LNCAP (cell line): ENCODE measurements at regions not wholly inside any gene's neighbourhood (a gene's known extent, or its start where the extent isn't known, plus 50 kb on each side); places are given as distances from the start of the nearest gene placed in this dataset.

ENCODE experiments used
- TF ChIP-seq, protein P1 (sequence below): fragments of 450-650 bp; IDR thresholded peaks from 2 replicates; pipeline ENCODE4 v1.5.1; 2017; ENCODE audit warnings: mild to moderate bottlenecking

DNA sequence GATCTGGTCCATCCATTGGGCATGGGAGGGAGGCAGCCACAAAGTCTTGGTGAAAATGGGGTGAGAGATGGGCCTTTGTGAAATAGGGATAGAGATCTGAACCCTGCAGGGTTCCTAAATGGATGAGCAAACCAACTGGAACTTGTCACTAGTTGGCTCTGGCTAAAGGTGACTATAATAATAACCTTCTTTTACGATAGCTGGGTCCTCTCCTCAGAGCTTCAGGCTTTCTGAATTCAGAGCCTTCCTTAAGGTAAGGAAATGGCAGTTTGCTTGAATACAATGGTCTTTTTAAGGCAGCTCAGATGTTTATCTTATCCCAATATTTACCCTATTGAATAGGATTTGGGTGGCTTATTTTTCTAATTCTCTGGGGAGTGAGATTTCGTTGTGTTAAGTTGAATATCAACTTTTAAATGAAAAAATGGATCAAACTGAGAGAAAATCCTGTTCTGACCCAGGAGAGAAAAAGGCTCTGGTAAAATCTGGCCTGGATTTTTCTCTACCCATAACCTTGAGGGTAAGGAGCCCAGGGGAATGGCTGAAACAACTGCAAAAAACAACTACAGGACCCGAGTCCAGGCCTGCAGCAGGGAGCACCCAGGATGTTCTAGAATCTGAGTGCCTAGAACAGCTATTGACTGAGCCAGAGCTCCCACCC, 61.1 kb upstream of the CXCR4 start:
- TF ChIP-seq, protein P1, sequence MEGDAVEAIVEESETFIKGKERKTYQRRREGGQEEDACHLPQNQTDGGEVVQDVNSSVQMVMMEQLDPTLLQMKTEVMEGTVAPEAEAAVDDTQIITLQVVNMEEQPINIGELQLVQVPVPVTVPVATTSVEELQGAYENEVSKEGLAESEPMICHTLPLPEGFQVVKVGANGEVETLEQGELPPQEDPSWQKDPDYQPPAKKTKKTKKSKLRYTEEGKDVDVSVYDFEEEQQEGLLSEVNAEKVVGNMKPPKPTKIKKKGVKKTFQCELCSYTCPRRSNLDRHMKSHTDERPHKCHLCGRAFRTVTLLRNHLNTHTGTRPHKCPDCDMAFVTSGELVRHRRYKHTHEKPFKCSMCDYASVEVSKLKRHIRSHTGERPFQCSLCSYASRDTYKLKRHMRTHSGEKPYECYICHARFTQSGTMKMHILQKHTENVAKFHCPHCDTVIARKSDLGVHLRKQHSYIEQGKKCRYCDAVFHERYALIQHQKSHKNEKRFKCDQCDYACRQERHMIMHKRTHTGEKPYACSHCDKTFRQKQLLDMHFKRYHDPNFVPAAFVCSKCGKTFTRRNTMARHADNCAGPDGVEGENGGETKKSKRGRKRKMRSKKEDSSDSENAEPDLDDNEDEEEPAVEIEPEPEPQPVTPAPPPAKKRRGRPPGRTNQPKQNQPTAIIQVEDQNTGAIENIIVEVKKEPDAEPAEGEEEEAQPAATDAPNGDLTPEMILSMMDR, result no peak

GRCh38 chr2:136175868-136176267, 57.9 kb upstream of the CXCR4 start:
- TF ChIP-seq, protein P1, result no peak

- TF ChIP-seq, protein P1, result no peak
Observed at GRCh38 chr2:136175466-136175865, 57.5 kb upstream of the CXCR4 start.

- TF ChIP-seq, protein P1, result no peak
Observed at GRCh38 chr2:136173126-136173525, 55.2 kb upstream of the CXCR4 start.

DNA sequence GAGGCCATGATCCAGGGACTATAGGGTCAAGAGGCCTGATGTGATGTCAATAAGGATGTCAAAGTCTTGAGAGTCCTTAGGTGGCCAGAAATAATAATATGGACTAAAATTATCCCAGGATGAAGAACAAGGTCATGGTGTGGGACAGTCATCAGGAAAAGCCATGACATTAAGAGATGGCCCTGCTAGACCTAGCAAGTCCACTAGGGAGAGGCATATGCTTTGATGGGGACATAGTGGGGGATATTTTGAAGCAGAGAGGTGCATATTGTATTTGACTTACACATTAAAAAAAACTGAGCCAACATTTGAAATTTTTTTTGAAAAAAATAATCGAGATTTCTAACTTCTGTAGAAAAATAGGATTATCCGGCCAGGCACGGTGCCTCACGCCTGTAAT, 53.3 kb upstream of the CXCR4 start:
- TF ChIP-seq, protein P1, result no peak

DNA sequence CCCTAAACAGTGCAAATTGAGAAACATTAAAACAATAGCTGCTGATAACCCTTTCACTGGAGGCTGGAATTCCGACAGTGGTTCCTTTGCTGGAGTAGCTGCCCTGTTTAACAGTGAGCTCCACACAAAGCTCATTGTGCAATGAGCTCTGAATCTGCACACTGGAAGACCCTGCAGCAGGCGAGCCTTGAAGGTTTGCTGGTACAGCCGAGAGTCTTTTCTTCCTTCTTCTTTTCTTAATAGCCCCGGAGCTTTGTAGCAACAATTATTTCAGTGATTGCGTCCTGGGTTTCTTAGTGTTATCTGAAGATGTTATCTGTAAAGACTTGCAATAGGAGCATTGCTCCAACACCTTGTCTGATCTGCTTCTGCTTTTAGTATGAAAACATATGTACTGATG, 50.8 kb upstream of the CXCR4 start:
- TF ChIP-seq, protein P1, result no peak

DNA sequence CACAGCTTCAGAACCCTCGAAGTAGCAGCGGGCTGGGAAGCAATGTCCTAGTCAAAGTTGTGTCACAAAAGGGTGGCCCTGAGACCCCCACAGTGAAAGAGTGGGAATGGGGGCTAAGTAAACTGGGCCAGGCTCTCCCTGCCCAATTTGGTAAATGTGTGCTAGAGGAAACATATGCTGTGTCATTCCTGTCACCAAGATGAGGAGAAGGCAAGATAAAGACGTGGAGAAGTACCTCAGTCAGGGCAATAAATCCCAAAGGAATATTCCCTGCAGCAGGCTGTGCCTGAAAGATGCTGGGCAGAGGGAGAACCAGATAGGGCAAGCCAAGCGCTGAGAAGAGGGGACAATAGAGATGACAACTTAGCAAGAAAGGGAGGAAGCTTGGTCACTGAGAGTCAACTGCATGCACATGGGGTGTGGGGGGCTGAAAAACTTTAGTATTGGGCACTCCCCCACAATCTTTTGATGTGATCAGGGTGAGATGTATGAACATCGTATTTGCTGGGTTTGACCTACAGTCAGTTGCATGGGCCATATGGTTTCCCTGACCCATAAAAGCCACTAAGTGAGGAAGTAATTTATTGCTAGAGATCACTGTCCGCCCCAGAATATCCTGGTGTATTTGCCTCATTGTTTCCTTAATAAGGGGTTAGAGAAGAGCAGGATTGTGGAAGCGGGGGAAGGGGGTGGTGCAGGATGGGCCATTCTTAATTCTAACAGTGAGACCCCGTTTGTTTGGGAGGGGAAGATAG, 49.9 kb upstream of the CXCR4 start:
- TF ChIP-seq, protein P1, result no peak
